GM19025 (cell line): ENCODE measurements at regions not wholly inside any gene's neighbourhood (a gene's known extent, or its start where the extent isn't known, plus 50 kb on each side); places are given as distances from the start of the nearest gene placed in this dataset.

Experiments used
- ATAC-seq: cut with Tn5 transposase; IDR thresholded peaks from one replicate; pipeline ENCODE4 v1.9.1; 2021; ENCODE audit warnings: mild to moderate bottlenecking, low read depth, moderate library complexity; ENCODE audit not compliant: unreplicated experiment

- ATAC-seq = no peak
These were observed 677.3 kb upstream of the FTMT start for GRCh38 chr5:121174351-121174750.

GRCh38 chr5:121175986-121176385 is 675.7 kb upstream of the FTMT start:
- ATAC-seq = no peak

- no peak for ATAC-seq
These were observed 668.7 kb upstream of the FTMT start for GRCh38 chr5:121182788-121183490.

- no peak for ATAC-seq
These were observed 662.8 kb upstream of the FTMT start for GRCh38 chr5:121188849-121189248.

- ATAC-seq = no peak
These were observed 662.1 kb upstream of the FTMT start for GRCh38 chr5:121189342-121190305.

GRCh38 chr5:121199216-121199999 is 652.3 kb upstream of the FTMT start:
- ATAC-seq = no peak

- ATAC-seq = no peak
These were observed 633.6 kb upstream of the FTMT start for GRCh38 chr5:121218086-121218485.

- ATAC-seq = no peak
These were observed 630.2 kb upstream of the FTMT start for GRCh38 chr5:121221483-121221882.

GRCh38 chr5:121226765-121227164 is 624.9 kb upstream of the FTMT start:
- no peak for ATAC-seq

GRCh38 chr5:121239951-121240350 is 611.7 kb upstream of the FTMT start:
- ATAC-seq = no peak

- ATAC-seq = no peak
These were observed 604.7 kb upstream of the FTMT start for GRCh38 chr5:121246971-121247370.

- ATAC-seq = no peak
These were observed 599.7 kb upstream of the FTMT start for GRCh38 chr5:121251954-121252353.

GRCh38 chr5:121257621-121258020 is 594.1 kb upstream of the FTMT start:
- no peak for ATAC-seq

GRCh38 chr5:121263456-121263855 is 588.2 kb upstream of the FTMT start:
- ATAC-seq = no peak

GRCh38 chr5:121264605-121265004 is 587.1 kb upstream of the FTMT start:
- no peak for ATAC-seq

- ATAC-seq = no peak
These were observed 580.1 kb upstream of the FTMT start for GRCh38 chr5:121271546-121271945.

- no peak for ATAC-seq
These were observed 577.7 kb upstream of the FTMT start for GRCh38 chr5:121273833-121274433.

- no peak for ATAC-seq
These were observed 571.9 kb upstream of the FTMT start for GRCh38 chr5:121279801-121280200.

- no peak for ATAC-seq
These were observed 565.7 kb upstream of the FTMT start for GRCh38 chr5:121285801-121286521.

GRCh38 chr5:121288781-121289180 is 562.9 kb upstream of the FTMT start:
- ATAC-seq = no peak
